Pancreas (tissue), 10 donors: ENCODE measurements at regions not wholly inside any gene's neighbourhood (a gene's known extent, or its start where the extent isn't known, plus 50 kb on each side); places are given as distances from the start of the nearest gene placed in this dataset.
A peak's percentile ranks its signal among the peaks of the same experiment; 100 is the strongest.

Experiments used
- ATAC-seq, 4 donors: fragments of 200-7000 bp; cut with Tn5 transposase; one replicate each; pipeline versions ENCODE4 v1.8.0 to v1.9.1; 2020; ENCODE audit warnings: mild to moderate bottlenecking in 4 of 4, moderate library complexity in 4 of 4
- DNase-seq, 6 donors: peaks; one replicate each; pipeline ENCODE4 v3.0.0-alpha.2; 2020
- FAIRE-seq: peaks from 2 replicates; lab custom pipeline; 2012; peaks lifted over from hg19 to GRCh38; lab: Jason Lieb, UNC
- H3K27ac ChIP-seq, 4 donors: fragments of 200-600 bp; sonication (generic); 1 replicate in 3 of 4; 2 replicates in 1 of 4; pipeline versions ENCODE4 v1.5.0 to v1.8.0; 2020
- H3K27me3 ChIP-seq, 4 donors: fragments of 200-600 bp; one replicate each; pipeline ENCODE4 v1.8.0; 2021
- H3K36me3 ChIP-seq, 3 donors: fragments of 200-600 bp; sonication (generic) in 1 of 3; one replicate each; pipeline versions ENCODE4 v1.5.0 to v1.8.0; 2020 to 2021
- H3K4me1 ChIP-seq, 3 donors: fragments of 200-600 bp; one replicate each; pipeline ENCODE4 v1.8.0; 2021
- H3K4me3 ChIP-seq, 4 donors: fragments of 200-600 bp; sonication (generic) in 2 of 4; one replicate each; pipeline versions ENCODE4 v1.5.0 to v1.8.0; 2020 to 2021
- H3K9me3 ChIP-seq, 4 donors: fragments of 200-600 bp; one replicate each; pipeline ENCODE4 v1.8.0; 2021
- WGBS, 2 donors: extraction: QIAGEN DNeasy Blood & Tissue Kit; methylation state at CpG; one replicate each; pipeline ENCODE4 v1.1.7; 2013; 5-methylcytosine and 5-hydroxymethylcytosine counted together
- intact Hi-C, 3 donors: fragments of 100-400 bp; cut with DNase I; formaldehyde crosslinking; loops; one replicate each; pipeline versions ENCODE4 v1.11.1 to v1.14.2; 2022
- TF ChIP-seq, protein P1 (sequence below), 4 donors: fragments of 200-600 bp; sonication (generic) in 3 of 4; IDR thresholded peaks; one replicate each; pipeline versions ENCODE4 v1.5.0 to v1.8.0; 2021; ENCODE audit warnings: antibody characterized with exemption in 4 of 4
- donor health status: healthy with polysubstance abuse.
- donor health status: DM: no; HTN: no; CAD: no; lungs with moderate emphysema.
- donor health status: DM: no; HTN: no; CAD: no.
- donor health status: control.
- donor health status: control.
- donor health status: Bipolar disorder and iron deficiency.
- donor health status: DM: yes; HTN: yes; CAD: no.
- donor health status: DM: no; HTN: no; CAD: no.
- donor health status: DM: no; HTN: no; CAD: no.
- donor health status: DM: yes; HTN: yes; CAD: no.

DNA sequence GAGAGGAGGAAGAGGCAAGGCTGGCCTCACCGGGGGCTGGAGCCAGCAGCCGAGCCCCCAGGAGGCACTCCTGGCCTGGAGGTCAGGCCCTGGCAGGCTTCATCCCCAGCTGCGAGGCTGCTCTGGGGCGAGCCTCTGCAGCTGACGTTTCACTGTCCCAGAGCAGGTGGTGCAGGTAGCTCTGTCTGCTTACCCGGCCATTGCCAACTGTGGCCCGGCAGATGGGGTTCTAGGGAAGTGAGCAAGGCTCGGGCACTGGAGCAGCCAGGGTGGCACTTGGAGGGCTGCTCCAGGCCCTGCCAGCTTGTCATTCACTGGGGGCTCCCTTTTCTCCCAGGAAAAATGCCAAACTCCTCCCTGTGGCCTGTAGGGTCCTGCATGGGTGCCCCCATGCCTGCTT lies 118.7 kb upstream of the ANO1 start:
- H3K9me3 ChIP-seq = no peaks in the 10 kb centered on the region
- H3K4me1 ChIP-seq = no peaks in the 10 kb centered on the region
- H3K4me3 ChIP-seq = no peak overlapping the region
- no peaks in the 10 kb centered on the region for H3K27me3 ChIP-seq
- 75 to 81% methylated on average over 8 of the region's 8 CpGs for WGBS, 2 donors
- intact Hi-C loops = no loop called here
- TF ChIP-seq, protein P1, sequence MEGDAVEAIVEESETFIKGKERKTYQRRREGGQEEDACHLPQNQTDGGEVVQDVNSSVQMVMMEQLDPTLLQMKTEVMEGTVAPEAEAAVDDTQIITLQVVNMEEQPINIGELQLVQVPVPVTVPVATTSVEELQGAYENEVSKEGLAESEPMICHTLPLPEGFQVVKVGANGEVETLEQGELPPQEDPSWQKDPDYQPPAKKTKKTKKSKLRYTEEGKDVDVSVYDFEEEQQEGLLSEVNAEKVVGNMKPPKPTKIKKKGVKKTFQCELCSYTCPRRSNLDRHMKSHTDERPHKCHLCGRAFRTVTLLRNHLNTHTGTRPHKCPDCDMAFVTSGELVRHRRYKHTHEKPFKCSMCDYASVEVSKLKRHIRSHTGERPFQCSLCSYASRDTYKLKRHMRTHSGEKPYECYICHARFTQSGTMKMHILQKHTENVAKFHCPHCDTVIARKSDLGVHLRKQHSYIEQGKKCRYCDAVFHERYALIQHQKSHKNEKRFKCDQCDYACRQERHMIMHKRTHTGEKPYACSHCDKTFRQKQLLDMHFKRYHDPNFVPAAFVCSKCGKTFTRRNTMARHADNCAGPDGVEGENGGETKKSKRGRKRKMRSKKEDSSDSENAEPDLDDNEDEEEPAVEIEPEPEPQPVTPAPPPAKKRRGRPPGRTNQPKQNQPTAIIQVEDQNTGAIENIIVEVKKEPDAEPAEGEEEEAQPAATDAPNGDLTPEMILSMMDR (IDR thresholded peaks at IDR 0.05) = no peak
- no peak for FAIRE-seq
- ATAC-seq = no peak
- H3K27ac ChIP-seq = no peak overlapping the region
- DNase-seq = peak in 1 of 6 donors; percentile 17
- no peaks in the 10 kb centered on the region for H3K36me3 ChIP-seq

DNA sequence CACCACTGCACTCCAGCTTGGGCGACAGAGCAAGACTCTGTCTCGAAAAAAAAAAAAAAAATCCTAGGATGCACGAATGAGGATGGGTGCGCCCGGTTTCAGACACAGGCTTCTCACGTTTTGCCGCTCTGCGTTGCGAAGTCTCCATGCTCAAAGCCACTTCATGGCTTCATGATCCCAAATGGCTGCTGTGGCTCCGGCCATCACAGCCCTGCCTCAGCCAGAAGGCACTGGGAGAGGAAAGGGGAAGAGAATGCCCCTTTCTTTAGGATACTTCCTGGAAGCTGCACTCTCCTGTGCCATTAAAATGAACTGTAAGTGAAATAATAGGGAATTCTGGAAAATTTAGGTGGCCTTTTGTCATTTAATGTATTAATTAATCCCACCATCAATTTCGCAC lies 116.4 kb upstream of the ANO1 start:
- DNase-seq (no peak), FAIRE-seq (no peak), ATAC-seq (no peak)
- intact Hi-C loops = no loop called here
- Histone ChIP-seq H3K9me3 (no peaks in the 10 kb centered on the region), H3K4me3 (no peak overlapping the region), H3K4me1 (no peaks in the 10 kb centered on the region), H3K27ac (no peak overlapping the region), H3K27me3 (no peaks in the 10 kb centered on the region), H3K36me3 (no peaks in the 10 kb centered on the region)
- 86 to 92% methylated on average over 11 of the region's 11 CpGs for WGBS, 2 donors
- TF ChIP-seq, protein P1 (IDR thresholded peaks at IDR 0.05) = no peak

DNA sequence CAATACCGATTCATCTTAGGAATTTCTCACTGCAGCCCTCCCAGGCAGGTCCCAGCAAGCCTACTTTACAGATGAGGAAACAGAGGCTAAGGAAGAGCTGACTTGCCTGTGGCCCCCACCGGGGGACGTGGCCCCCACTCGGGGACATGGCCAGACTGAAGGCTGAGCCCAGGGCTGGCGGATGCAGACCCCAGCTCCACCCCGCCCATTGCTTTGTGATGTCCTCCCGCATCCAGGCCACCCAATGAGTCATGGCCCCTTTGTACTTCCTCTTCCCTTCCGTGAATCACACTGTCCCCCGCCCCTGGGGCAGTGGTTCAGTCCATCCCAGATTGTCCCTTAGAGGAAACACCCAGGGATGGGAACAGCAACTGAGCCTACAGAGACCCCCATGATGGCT lies 116.0 kb upstream of the ANO1 start:
- Histone ChIP-seq H3K9me3 (no peaks in the 10 kb centered on the region), H3K4me3 (no peak overlapping the region), H3K36me3 (no peaks in the 10 kb centered on the region), H3K27ac (no peak overlapping the region), H3K4me1 (no peaks in the 10 kb centered on the region), H3K27me3 (no peaks in the 10 kb centered on the region)
- intact Hi-C loops = no loop called here
- peak in 1 of 4 donors; percentile 29 for ATAC-seq
- TF ChIP-seq, protein P1 (IDR thresholded peaks at IDR 0.05) = no peak
- no peak for FAIRE-seq
- no peak for DNase-seq
- WGBS, 2 donors = 66 to 81% methylated on average over 9 of the region's 9 CpGs

DNA sequence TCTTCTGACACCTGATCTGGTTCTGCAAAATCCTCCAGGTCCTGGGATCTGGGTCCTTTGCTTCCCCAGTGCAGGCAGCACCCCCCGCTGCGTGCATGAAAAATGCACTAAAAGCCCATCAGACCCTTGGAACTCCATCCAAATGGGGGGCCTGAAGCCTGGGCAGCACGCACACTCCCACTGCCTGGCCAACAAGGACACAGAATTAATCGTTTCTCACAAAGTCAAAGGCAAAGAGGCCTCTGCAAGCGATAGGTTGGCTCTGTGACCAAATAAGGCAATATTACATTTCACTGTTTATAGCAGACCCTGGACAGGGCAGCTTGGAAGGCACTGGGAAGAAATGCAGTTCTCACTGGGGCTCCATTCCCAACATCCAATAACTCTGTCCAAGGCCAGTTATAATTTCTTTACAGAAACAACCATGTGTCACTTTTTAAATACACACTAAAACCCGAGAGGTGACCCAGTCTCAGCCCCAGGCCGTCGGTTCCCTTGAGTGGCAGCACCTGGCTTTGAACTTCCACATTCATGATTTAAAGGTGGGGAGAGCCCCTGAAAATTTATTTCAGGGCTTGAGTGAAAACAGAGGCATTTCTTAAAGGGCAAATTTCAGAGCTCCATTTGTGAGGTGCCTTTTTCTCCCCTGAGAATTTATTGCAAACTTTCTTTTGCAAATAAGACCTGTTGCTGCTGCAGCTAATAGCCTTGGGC lies 114.4 kb upstream of the ANO1 start:
- no peaks in the 10 kb centered on the region for H3K27me3 ChIP-seq
- TF ChIP-seq, protein P1 (IDR thresholded peaks at IDR 0.05) = no peak
- FAIRE-seq (no peak), ATAC-seq (no peak), DNase-seq (no peak)
- no peak overlapping the region for H3K27ac ChIP-seq
- no peaks in the 10 kb centered on the region for H3K9me3 ChIP-seq
- H3K36me3 ChIP-seq = no peaks in the 10 kb centered on the region
- intact Hi-C loops = no loop called here
- H3K4me3 ChIP-seq = no peak overlapping the region
- 53 to 56% methylated on average over 8 of the region's 8 CpGs for WGBS, 2 donors
- H3K4me1 ChIP-seq = no peaks in the 10 kb centered on the region

DNA sequence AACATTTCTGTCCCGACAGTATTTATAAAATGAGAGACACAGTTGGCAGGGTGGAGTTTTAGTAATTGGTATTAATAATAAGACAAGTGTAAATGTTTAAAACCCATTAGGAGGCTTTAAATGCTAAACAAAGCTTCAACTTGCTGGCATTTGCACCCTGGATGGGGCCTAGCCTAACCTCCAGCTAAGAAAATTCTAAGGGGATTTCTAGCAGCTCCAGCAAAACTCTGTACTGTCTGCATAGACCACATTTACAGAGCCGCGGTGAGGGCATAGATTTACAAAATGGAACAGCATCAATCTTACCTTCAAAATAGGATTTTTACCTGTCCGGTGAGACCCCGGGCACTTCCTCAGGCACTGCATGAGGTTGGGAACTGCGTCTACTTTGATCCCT lies 113.9 kb upstream of the ANO1 start:
- Histone ChIP-seq H3K9me3 (no peaks in the 10 kb centered on the region), H3K4me1 (no peaks in the 10 kb centered on the region), H3K4me3 (no peak overlapping the region), H3K27ac (no peak overlapping the region), H3K27me3 (no peaks in the 10 kb centered on the region), H3K36me3 (no peaks in the 10 kb centered on the region)
- TF ChIP-seq, protein P1 (IDR thresholded peaks at IDR 0.05) = no peak
- DNase-seq = no peak
- ATAC-seq = no peak
- FAIRE-seq = no peak
- intact Hi-C loops = no loop called here
- WGBS, 2 donors = 63 to 70% methylated on average over 6 of the region's 6 CpGs
